HepG2 (cell line): ENCODE measurements at regions not wholly inside any gene's neighbourhood (a gene's known extent, or its start where the extent isn't known, plus 50 kb on each side); places are given as distances from the start of the nearest gene placed in this dataset.

ENCODE experiments used
- AGO2 ChIP-seq: fragments of 200-400 bp; formaldehyde crosslinking; optimal IDR thresholded peaks from 2 replicates; pipeline ENCODE3; 2017; ENCODE audit warnings: mild to moderate bottlenecking, low read depth, low read length, moderate library complexity
- ARHGAP35 ChIP-seq: sonication (generic); formaldehyde crosslinking; IDR thresholded peaks from 2 replicates; pipeline ENCODE4 v1.9.0; 2022; ENCODE audit warnings: mild to moderate bottlenecking, inconsistent platforms, moderate library complexity, missing genetic modification reagents, borderline replicate concordance
- ARNT2 ChIP-seq: sonication (generic); formaldehyde crosslinking; IDR thresholded peaks from 2 replicates; pipeline ENCODE4 v1.8.0; 2022; ENCODE audit warnings: mild to moderate bottlenecking, low read depth, missing genetic modification reagents, moderate library complexity
- DBP ChIP-seq: sonication (generic); formaldehyde crosslinking; IDR thresholded peaks from 2 replicates; pipeline ENCODE4 v1.4.0; 2020; ENCODE audit warnings: missing genetic modification reagents; ENCODE audit errors: not compliant biosample characterization
- EP300 ChIP-seq, 3 experiments: sonication (generic) in 1 of 3; formaldehyde crosslinking in 1 of 3; IDR thresholded peaks; 2 replicates each; pipeline versions ENCODE4 v1.5.1 to v1.6.1; 2011 to 2020; ENCODE audit warnings: low read depth in 2 of 3, low read length in 2 of 3, borderline replicate concordance in 1 of 3, improper control_type of control experiment in 1 of 3, mild to moderate bottlenecking in 1 of 3, missing genetic modification reagents in 1 of 3, moderate library complexity in 1 of 3
- GLMP ChIP-seq: sonication (generic); formaldehyde crosslinking; IDR thresholded peaks from 2 replicates; pipeline ENCODE4 v1.9.0; 2021; ENCODE audit warnings: missing genetic modification reagents, mild to moderate bottlenecking, borderline replicate concordance
- HBP1 ChIP-seq: IDR thresholded peaks from 2 replicates; pipeline ENCODE4 v1.6.1; 2016; ENCODE audit warnings: low read depth, control low read depth
- IKZF1 ChIP-seq: fragments of 450-650 bp; IDR thresholded peaks from 2 replicates; pipeline ENCODE4 v1.7.1; 2016
- JARID2 ChIP-seq: sonication (generic); formaldehyde crosslinking; IDR thresholded peaks from 2 replicates; pipeline ENCODE4 v1.8.1; 2023; ENCODE audit warnings: missing genetic modification reagents, inconsistent platforms; ENCODE audit not compliant: insufficient replicate concordance
- MTF2 ChIP-seq: sonication (generic); formaldehyde crosslinking; IDR thresholded peaks from 2 replicates; pipeline ENCODE4 v1.5.0; 2020; ENCODE audit warnings: missing genetic modification reagents, borderline replicate concordance
- POGZ ChIP-seq: sonication (generic); formaldehyde crosslinking; IDR thresholded peaks from 2 replicates; pipeline ENCODE4 v1.4.0; 2020; ENCODE audit warnings: mild to moderate bottlenecking, missing genetic modification reagents
- SIN3A ChIP-seq: IDR thresholded peaks from 2 replicates; pipeline ENCODE4 v1.6.1; 2011; ENCODE audit warnings: low read depth, mild to moderate bottlenecking, control low read depth, low read length, borderline replicate concordance
- SMAD1 ChIP-seq: sonication (generic); formaldehyde crosslinking; IDR thresholded peaks from 2 replicates; pipeline ENCODE4 v1.4.0; 2020; ENCODE audit warnings: missing genetic modification reagents, low read depth, mild to moderate bottlenecking, borderline replicate concordance
- ZBTB20 ChIP-seq: sonication (generic); formaldehyde crosslinking; IDR thresholded peaks from 2 replicates; pipeline ENCODE4 v1.8.1; 2023; ENCODE audit warnings: missing genetic modification reagents, low read depth, mild to moderate bottlenecking, borderline replicate concordance
- ZNF235 ChIP-seq: sonication (generic); formaldehyde crosslinking; IDR thresholded peaks from 2 replicates; pipeline ENCODE4 v1.8.1; 2023; ENCODE audit warnings: mild to moderate bottlenecking, missing genetic modification reagents, borderline replicate concordance
- ZNF292 ChIP-seq: sonication (generic); formaldehyde crosslinking; IDR thresholded peaks from 2 replicates; pipeline ENCODE4 v1.8.1; 2022; ENCODE audit warnings: mild to moderate bottlenecking, low read depth, missing genetic modification reagents, borderline replicate concordance
- ZNF33B ChIP-seq: sonication (generic); formaldehyde crosslinking; IDR thresholded peaks from 2 replicates; pipeline ENCODE4 v1.5.1; 2020; ENCODE audit warnings: mild to moderate bottlenecking, missing genetic modification reagents
- ZNF350 ChIP-seq: sonication (generic); formaldehyde crosslinking; IDR thresholded peaks from 2 replicates; pipeline ENCODE4 v1.4.0; 2020; ENCODE audit warnings: mild to moderate bottlenecking, low read depth, missing genetic modification reagents, borderline replicate concordance
- ZNF543 ChIP-seq: sonication (generic); formaldehyde crosslinking; IDR thresholded peaks from 2 replicates; pipeline ENCODE4 v1.4.0; 2020; ENCODE audit warnings: mild to moderate bottlenecking, missing genetic modification reagents
- ZNF615 ChIP-seq: sonication (generic); formaldehyde crosslinking; IDR thresholded peaks from 2 replicates; pipeline ENCODE4 v1.5.0; 2020; ENCODE audit warnings: mild to moderate bottlenecking, missing genetic modification reagents, borderline replicate concordance
- ZNF619 ChIP-seq: sonication (generic); formaldehyde crosslinking; IDR thresholded peaks from 2 replicates; pipeline ENCODE4 v1.4.0; 2020; ENCODE audit warnings: mild to moderate bottlenecking, missing genetic modification reagents
- ZNF639 ChIP-seq: conservative IDR thresholded peaks from 2 replicates; pipeline ENCODE4 v1.6.1; 2018; ENCODE audit warnings: missing genetic modification reagents
- ZNF691 ChIP-seq: sonication (generic); formaldehyde crosslinking; IDR thresholded peaks from 2 replicates; pipeline ENCODE4 v1.4.0; 2020; ENCODE audit warnings: missing genetic modification reagents, low read depth, mild to moderate bottlenecking, borderline replicate concordance
- ZNF772 ChIP-seq: sonication (generic); formaldehyde crosslinking; IDR thresholded peaks from 2 replicates; pipeline ENCODE4 v1.5.0; 2020; ENCODE audit warnings: mild to moderate bottlenecking, missing genetic modification reagents
- ZNF879 ChIP-seq: sonication (generic); formaldehyde crosslinking; IDR thresholded peaks from 2 replicates; pipeline ENCODE4 v1.8.1; 2023; ENCODE audit warnings: missing genetic modification reagents

GRCh38 chr2:109676346-109676902 is 62.3 kb downstream of the SOWAHC start (continued):
- TF ChIP-seq SMAD1 (CRISPR knock-in tag) (no peak), ARHGAP35 (CRISPR knock-in tag) (peak; percentile 13; the same call in 1 of the 2 replicates), MTF2 (CRISPR knock-in tag) (no peak), ZBTB20 (CRISPR knock-in tag) (no peak), HBP1 (CRISPR knock-in tag) (no peak), ZNF235 (CRISPR knock-in tag) (no peak), ZNF639 (CRISPR knock-in tag) (no peak), JARID2 (CRISPR knock-in tag) (no peak), POGZ (CRISPR knock-in tag) (peak; percentile 3; the same call in 1 of the 2 replicates), SIN3A (no peak), EP300 (IDR thresholded peaks at IDR 0.05; ENCODE audit: low read depth in 2 of 2, low read length in 2 of 2) (no peak), EP300 (CRISPR knock-in tag; IDR thresholded peaks at IDR 0.05; ENCODE audit: borderline replicate concordance) (no peak), ZNF33B (CRISPR knock-in tag) (no peak), ZNF691 (CRISPR knock-in tag) (no peak), ZNF350 (CRISPR knock-in tag) (no peak; the same call in 1 of the 2 replicates), AGO2 (no peak), ZNF879 (CRISPR knock-in tag) (no peak), ARNT2 (CRISPR knock-in tag) (no peak), GLMP (CRISPR knock-in tag) (no peak), ZNF619 (CRISPR knock-in tag) (no peak), ZNF543 (CRISPR knock-in tag) (no peak), ZNF292 (CRISPR knock-in tag) (no peak), ZNF772 (CRISPR knock-in tag) (no peak), DBP (no peak), ZNF615 (CRISPR knock-in tag) (no peak), IKZF1 (no peak)
